AG10803 (cell line): ENCODE measurements at regions not wholly inside any gene's neighbourhood (a gene's known extent, or its start where the extent isn't known, plus 50 kb on each side); places are given as distances from the start of the nearest gene placed in this dataset.
A peak's percentile ranks its signal among the peaks of the same experiment; 100 is the strongest.
"Not testable (repeated sequence)": the region's sequence is repeated elsewhere in the genome, so short reads cannot be mapped to it uniquely, and the experiment has no call there.

Experiments
- DNase-seq: peaks from one replicate; pipeline ENCODE4 v3.0.0; 2010; ENCODE audit warnings: low read depth
- H3K4me3 ChIP-seq: 2 replicates; pipeline ENCODE4 v1.5.1; 2011; ENCODE audit warnings: mild to moderate bottlenecking, low read length, control low read depth
- TF ChIP-seq, protein P1 (sequence below): conservative IDR thresholded peaks from 2 replicates; pipeline ENCODE4 v1.5.1; 2011; ENCODE audit warnings: mild to moderate bottlenecking, low read length, control low read depth, inconsistent platforms

DNA sequence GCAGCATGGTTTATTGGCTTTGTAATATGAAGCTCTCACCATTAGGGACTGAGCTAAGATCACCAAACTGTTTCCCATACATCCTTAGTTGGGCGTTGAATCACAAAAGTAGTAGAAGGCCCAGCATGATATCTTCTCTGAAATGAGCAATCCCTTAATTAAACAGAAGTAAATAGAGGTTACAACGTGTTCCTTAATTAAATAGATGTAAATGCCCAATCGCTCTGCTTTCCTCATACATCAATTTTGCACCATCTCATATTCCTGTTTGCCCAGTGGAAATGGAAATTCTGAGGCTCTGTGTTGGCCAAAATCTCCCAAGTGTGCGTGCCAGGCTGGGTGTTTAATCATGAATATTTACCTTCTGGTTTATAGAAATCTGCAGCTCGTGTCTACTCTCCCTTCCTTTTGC lies 107.4 kb upstream of the FOXB1 start:
- TF ChIP-seq, protein P1, sequence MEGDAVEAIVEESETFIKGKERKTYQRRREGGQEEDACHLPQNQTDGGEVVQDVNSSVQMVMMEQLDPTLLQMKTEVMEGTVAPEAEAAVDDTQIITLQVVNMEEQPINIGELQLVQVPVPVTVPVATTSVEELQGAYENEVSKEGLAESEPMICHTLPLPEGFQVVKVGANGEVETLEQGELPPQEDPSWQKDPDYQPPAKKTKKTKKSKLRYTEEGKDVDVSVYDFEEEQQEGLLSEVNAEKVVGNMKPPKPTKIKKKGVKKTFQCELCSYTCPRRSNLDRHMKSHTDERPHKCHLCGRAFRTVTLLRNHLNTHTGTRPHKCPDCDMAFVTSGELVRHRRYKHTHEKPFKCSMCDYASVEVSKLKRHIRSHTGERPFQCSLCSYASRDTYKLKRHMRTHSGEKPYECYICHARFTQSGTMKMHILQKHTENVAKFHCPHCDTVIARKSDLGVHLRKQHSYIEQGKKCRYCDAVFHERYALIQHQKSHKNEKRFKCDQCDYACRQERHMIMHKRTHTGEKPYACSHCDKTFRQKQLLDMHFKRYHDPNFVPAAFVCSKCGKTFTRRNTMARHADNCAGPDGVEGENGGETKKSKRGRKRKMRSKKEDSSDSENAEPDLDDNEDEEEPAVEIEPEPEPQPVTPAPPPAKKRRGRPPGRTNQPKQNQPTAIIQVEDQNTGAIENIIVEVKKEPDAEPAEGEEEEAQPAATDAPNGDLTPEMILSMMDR: no peak
- H3K4me3 ChIP-seq: no peak overlapping the region
- DNase-seq: no peak

DNA sequence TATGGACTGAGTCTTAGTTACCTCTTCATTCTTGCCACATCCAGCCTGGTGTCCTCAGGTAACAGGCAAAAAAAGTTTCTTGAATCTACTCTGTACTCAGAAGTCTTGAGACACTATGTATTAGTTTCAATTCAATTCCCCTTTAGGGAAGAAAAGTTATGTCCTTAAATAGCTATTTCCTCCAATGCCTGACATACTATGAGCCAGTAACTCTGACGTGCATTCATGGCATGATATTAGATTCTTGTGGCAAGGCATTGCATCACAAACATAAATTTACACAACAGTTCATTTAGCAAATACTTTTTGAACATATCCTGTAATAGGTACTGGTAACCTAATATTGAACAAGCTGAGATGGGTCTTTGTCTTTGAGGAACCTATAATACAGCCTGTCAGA lies 109.3 kb upstream of the FOXB1 start:
- H3K4me3 ChIP-seq: no peak overlapping the region
- TF ChIP-seq, protein P1: no peak
- DNase-seq: no peak

DNA sequence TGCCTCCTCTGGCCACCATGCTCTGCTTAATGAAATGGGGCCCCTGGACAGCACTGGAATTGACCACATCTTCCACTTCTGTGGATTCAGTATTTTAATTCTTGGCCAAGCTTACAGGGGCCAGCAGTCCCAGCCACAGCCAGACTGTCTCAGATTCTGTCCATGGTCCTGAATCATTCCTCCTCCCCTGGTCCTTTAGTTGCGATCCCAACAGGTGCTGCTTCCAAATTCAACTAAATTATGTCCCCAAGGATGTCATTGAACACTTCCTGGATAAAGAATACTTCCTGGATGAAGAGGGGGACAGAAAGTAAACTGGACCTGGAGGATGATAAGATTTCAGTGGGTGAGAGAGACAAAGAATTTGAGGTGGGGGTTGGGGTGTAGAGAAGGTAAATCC lies 111.1 kb upstream of the FOXB1 start:
- no peak for DNase-seq
- TF ChIP-seq, protein P1: no peak
- H3K4me3 ChIP-seq: no peak overlapping the region

DNA sequence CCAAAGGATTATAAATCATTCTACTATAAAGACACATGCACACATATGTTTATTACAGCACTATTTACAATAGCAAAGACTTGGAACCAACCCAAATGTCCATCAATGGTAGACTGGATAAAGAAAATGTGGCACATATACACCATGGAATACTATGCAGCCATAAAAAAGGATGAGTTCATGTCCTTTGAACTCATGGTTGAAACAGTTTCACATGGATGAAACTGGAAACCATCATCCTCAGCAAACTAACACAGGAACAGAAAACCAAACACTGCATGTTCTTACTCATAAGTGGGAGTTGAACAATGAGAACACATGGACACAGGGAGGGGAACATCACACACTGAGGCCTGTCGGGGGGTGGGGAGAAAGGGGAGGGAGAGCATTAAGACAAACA lies 116.2 kb upstream of the FOXB1 start:
- DNase-seq, H3K4me3 ChIP-seq: not testable (repeated sequence)

DNA sequence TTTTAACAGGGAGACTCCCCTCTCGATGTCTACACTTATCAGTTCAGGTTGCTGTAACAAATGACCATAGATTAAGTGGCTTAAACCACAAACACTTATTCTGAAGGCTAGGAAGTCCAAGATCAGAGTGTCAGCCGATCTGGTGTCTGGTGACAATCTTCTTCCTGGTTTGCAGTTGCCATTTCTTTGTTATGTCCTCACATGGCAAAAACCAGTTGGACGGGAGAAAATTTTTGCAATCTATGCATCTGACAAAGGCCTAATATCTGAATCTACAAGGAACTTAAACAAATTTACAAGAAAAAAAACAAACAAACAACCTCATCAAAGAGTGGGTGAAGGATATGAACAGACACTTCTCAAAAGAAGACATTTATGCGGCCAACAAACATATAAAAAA lies 116.9 kb upstream of the FOXB1 start:
- H3K4me3 ChIP-seq: no peak overlapping the region
- DNase-seq: no peak
- TF ChIP-seq, protein P1: no peak

DNA sequence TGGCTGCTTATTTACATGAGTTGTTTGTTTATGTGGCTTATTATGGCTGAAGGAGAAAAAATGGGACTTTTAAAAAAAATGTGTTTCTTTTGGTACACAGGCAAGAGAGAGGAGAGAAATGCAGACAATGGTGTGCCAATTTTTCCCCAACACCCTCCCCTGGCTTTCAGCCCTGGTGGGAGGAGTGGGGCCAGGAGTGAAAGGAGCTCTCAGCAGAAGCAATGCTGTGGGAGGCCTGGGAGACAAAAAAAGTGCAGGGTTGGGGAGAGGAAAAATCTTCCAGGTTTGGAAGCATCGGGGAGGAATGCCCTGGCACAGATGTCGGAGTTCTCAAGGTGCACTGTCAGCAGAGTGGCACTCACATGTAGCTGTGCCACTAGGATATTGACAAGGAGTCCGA lies 117.7 kb upstream of the FOXB1 start:
- no peak overlapping the region for H3K4me3 ChIP-seq
- DNase-seq: no peak
- TF ChIP-seq, protein P1: no peak

DNA sequence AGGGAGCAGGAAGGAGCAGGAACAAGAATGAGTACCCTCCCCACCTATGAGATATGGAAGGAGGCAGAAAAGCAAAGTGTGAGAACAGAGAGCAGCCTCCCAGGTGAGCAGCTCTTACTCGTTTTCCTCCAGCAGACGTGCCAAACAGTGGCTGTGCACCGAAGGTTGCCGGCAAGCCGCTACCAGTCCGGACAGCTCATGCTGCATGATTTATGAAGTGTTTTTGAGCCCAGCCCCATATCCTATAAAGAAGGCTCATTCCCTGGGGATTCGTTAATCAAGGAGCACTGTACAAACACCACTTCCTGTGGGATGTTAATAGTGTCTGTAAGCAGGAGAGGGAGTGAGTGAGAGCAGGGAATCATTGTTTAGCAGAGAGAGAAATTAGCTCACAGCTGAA lies 118.3 kb upstream of the FOXB1 start:
- TF ChIP-seq, protein P1: no peak
- H3K4me3 ChIP-seq: no peak overlapping the region
- peak; percentile 31 for DNase-seq
